K562 (cell line): ENCODE measurements at regions not wholly inside any gene's neighbourhood (a gene's known extent, or its start where the extent isn't known, plus 50 kb on each side); places are given as distances from the start of the nearest gene placed in this dataset.

Experiments used
- EGR1 ChIP-seq: fragments of 450-650 bp; conservative IDR thresholded peaks from 2 replicates; pipeline ENCODE4 v1.6.1; 2017; ENCODE audit warnings: mild to moderate bottlenecking
- GTF2F1 ChIP-seq: IDR thresholded peaks from 2 replicates; pipeline ENCODE4 v1.6.1; 2011; ENCODE audit warnings: low read depth, low read length, improper control_type of control experiment
- PHB ChIP-seq: fragments of 250-450 bp; sonication (Bioruptor Pico); IDR thresholded peaks from 2 replicates; pipeline ENCODE4 v1.5.0; 2021
- POLR2AphosphoS5 ChIP-seq: IDR thresholded peaks from 2 replicates; pipeline ENCODE4 v1.6.1; 2011; ENCODE audit warnings: mild to moderate bottlenecking, low read depth, low read length, moderate library complexity; ENCODE audit not compliant: control insufficient read depth, insufficient read depth
- SNRNP70 ChIP-seq: fragments of 200-400 bp; formaldehyde crosslinking; optimal IDR thresholded peaks from 2 replicates; pipeline ENCODE3; 2017; ENCODE audit warnings: low read depth, low read length
- TF ChIP-seq, protein P1 (sequence below), 2 experiments: IDR thresholded peaks; 2 replicates each; pipeline ENCODE4 v1.6.1; 2012; ENCODE audit warnings: improper control_type of control experiment in 2 of 2, low read depth in 2 of 2, low read length in 2 of 2, borderline replicate concordance in 1 of 2

GRCh38 chr13:34020388-34020787 lies 202.4 kb downstream of the RFC3 start:
- TF ChIP-seq GTF2F1 (no peak), PHB (CRISPR knock-in tag) (no peak), SNRNP70 (no peak), POLR2AphosphoS5 (no peak), EGR1 (no peak)
- TF ChIP-seq, protein P1, sequence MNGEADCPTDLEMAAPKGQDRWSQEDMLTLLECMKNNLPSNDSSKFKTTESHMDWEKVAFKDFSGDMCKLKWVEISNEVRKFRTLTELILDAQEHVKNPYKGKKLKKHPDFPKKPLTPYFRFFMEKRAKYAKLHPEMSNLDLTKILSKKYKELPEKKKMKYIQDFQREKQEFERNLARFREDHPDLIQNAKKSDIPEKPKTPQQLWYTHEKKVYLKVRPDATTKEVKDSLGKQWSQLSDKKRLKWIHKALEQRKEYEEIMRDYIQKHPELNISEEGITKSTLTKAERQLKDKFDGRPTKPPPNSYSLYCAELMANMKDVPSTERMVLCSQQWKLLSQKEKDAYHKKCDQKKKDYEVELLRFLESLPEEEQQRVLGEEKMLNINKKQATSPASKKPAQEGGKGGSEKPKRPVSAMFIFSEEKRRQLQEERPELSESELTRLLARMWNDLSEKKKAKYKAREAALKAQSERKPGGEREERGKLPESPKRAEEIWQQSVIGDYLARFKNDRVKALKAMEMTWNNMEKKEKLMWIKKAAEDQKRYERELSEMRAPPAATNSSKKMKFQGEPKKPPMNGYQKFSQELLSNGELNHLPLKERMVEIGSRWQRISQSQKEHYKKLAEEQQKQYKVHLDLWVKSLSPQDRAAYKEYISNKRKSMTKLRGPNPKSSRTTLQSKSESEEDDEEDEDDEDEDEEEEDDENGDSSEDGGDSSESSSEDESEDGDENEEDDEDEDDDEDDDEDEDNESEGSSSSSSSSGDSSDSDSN (IDR thresholded peaks at IDR 0.05; ENCODE audit: borderline replicate concordance in 1 of 2, low read depth in 2 of 2, low read length in 2 of 2) = no peak
